HL-60 (cell line): ENCODE measurements at regions not wholly inside any gene's neighbourhood (a gene's known extent, or its start where the extent isn't known, plus 50 kb on each side); places are given as distances from the start of the nearest gene placed in this dataset.
A peak's percentile ranks its signal among the peaks of the same experiment; 100 is the strongest.

Experiments
- DNase-seq, 2 experiments: peaks; one replicate each; pipeline ENCODE4 v3.0.0-alpha.2; 2010 to 2020; ENCODE audit warnings: low read depth in 1 of 2, low spot score in 1 of 2
- H3K27ac ChIP-seq: fragments of 250-450 bp; sonication (Bioruptor Pico); replicated peaks from 2 replicates; pipeline ENCODE4 v1.5.1; 2020; ENCODE audit warnings: mild to moderate bottlenecking, moderate library complexity
- H3K27me3 ChIP-seq: fragments of 250-450 bp; sonication (Bioruptor Pico); 2 replicates; pipeline ENCODE4 v1.5.1; 2021; ENCODE audit warnings: mild to moderate bottlenecking, moderate library complexity; ENCODE audit not compliant: insufficient read depth, poor library complexity, severe bottlenecking
- H3K4me3 ChIP-seq: replicated peaks from 2 replicates; pipeline ENCODE4 v1.5.1; 2011; ENCODE audit warnings: mild to moderate bottlenecking, control low read depth, low read length; ENCODE audit not compliant: insufficient read depth
- GABPA ChIP-seq: IDR thresholded peaks from 2 replicates; pipeline ENCODE4 v1.6.1; 2012; ENCODE audit warnings: low read depth
- POLR2AphosphoS5 ChIP-seq: IDR thresholded peaks from 2 replicates; pipeline ENCODE4 v1.6.1; 2012; ENCODE audit warnings: low read depth
- SPI1 ChIP-seq: IDR thresholded peaks from 2 replicates; pipeline ENCODE4 v1.6.1; 2012; ENCODE audit warnings: low read depth, mild to moderate bottlenecking, borderline replicate concordance
- TF ChIP-seq, protein P1 (sequence below): IDR thresholded peaks from one replicate; pipeline ENCODE4 v1.5.1; 2011; ENCODE audit warnings: low read length, control low read depth, inconsistent platforms; ENCODE audit not compliant: insufficient read depth
- TF ChIP-seq, protein P2 (sequence below): IDR thresholded peaks from 2 replicates; pipeline ENCODE4 v1.6.1; 2012; ENCODE audit warnings: low read depth; ENCODE audit not compliant: insufficient replicate concordance

- TF ChIP-seq, protein P1, sequence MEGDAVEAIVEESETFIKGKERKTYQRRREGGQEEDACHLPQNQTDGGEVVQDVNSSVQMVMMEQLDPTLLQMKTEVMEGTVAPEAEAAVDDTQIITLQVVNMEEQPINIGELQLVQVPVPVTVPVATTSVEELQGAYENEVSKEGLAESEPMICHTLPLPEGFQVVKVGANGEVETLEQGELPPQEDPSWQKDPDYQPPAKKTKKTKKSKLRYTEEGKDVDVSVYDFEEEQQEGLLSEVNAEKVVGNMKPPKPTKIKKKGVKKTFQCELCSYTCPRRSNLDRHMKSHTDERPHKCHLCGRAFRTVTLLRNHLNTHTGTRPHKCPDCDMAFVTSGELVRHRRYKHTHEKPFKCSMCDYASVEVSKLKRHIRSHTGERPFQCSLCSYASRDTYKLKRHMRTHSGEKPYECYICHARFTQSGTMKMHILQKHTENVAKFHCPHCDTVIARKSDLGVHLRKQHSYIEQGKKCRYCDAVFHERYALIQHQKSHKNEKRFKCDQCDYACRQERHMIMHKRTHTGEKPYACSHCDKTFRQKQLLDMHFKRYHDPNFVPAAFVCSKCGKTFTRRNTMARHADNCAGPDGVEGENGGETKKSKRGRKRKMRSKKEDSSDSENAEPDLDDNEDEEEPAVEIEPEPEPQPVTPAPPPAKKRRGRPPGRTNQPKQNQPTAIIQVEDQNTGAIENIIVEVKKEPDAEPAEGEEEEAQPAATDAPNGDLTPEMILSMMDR: no peak
- TF ChIP-seq GABPA (no peak), SPI1 (peak; percentile 32; the same call in 1 of the 2 replicates)
- DNase-seq: no peak
- H3K27ac ChIP-seq: no peak overlapping the region
- H3K27me3 ChIP-seq: no peaks in the 10 kb centered on the region
- H3K4me3 ChIP-seq: no peak overlapping the region
Observed at GRCh38 chr4:33067221-33067620, 2347.1 kb downstream of the PCDH7 start.

DNA sequence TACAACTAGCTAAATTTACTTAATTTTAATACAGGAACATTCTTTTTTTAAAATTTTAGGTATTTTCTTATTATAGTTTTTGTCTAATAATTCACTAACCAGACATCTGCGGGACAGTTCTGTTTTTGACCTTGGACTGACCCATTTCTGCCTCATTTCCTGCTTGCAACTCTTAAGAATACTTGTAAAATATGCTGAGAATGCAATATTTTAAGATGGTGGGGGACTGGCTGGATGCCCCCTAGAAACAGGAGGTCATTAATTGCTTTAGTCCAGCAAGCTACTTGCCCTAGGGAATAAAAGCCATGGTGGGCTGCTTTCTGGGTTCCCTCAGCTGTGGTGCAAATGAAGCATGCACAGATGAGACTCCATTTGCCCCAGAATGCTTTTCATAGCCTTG lies 2348.4 kb downstream of the PCDH7 start:
- DNase-seq: no peak
- TF ChIP-seq SPI1 (no peak), GABPA (no peak), POLR2AphosphoS5 (no peak)
- TF ChIP-seq, protein P1: no peak
- TF ChIP-seq, protein P2, sequence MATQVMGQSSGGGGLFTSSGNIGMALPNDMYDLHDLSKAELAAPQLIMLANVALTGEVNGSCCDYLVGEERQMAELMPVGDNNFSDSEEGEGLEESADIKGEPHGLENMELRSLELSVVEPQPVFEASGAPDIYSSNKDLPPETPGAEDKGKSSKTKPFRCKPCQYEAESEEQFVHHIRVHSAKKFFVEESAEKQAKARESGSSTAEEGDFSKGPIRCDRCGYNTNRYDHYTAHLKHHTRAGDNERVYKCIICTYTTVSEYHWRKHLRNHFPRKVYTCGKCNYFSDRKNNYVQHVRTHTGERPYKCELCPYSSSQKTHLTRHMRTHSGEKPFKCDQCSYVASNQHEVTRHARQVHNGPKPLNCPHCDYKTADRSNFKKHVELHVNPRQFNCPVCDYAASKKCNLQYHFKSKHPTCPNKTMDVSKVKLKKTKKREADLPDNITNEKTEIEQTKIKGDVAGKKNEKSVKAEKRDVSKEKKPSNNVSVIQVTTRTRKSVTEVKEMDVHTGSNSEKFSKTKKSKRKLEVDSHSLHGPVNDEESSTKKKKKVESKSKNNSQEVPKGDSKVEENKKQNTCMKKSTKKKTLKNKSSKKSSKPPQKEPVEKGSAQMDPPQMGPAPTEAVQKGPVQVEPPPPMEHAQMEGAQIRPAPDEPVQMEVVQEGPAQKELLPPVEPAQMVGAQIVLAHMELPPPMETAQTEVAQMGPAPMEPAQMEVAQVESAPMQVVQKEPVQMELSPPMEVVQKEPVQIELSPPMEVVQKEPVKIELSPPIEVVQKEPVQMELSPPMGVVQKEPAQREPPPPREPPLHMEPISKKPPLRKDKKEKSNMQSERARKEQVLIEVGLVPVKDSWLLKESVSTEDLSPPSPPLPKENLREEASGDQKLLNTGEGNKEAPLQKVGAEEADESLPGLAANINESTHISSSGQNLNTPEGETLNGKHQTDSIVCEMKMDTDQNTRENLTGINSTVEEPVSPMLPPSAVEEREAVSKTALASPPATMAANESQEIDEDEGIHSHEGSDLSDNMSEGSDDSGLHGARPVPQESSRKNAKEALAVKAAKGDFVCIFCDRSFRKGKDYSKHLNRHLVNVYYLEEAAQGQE: no peak

GRCh38 chr4:33071535-33071934 lies 2351.4 kb downstream of the PCDH7 start:
- H3K4me3 ChIP-seq: no peak overlapping the region
- H3K27ac ChIP-seq: no peak overlapping the region
- TF ChIP-seq SPI1 (no peak), GABPA (no peak), POLR2AphosphoS5 (no peak)
- TF ChIP-seq, protein P2: no peak
- TF ChIP-seq, protein P1: no peak

More for the DNA sequence above, 2348.4 kb downstream of the PCDH7 start:
- H3K27me3 ChIP-seq: no peaks in the 10 kb centered on the region
- H3K4me3 ChIP-seq: no peak overlapping the region
- H3K27ac ChIP-seq: no peak overlapping the region

DNA sequence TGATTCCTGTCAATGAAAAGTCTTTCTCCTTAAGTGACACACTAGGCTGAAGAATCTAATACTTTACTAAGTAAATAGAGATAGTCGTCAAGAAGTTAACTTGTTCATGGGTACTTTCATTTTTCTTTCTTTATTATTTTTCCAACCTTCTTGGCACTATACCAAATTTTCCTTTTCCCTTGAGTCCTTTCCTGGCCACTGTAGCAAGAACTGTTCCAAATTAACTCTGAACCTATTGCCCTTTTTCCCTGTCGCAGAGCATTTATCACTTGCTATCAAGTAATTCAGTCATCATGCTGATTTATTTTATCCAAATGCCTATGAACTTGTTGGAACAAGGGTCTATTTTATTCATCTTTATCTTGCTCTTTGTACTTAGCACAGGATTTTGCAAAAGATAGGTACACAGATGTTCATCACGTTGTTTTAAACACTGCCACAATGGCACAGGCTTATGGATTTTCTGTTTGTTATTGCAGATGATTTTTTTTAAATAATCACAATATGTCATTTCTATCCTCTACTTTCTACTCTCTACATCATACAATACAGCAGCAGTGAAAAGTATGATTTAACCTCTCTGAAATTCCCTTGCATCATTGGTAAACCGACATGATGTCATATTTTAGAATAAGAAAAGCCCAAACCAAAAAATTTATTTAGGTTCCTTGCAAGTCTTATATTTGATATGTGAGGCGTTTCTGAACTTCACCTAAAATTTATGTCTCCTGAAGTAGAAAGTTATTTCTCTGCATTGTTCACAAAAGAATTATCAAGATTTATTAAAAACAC lies 2352.3 kb downstream of the PCDH7 start:
- no peak overlapping the region for H3K4me3 ChIP-seq
- DNase-seq: no peak
- TF ChIP-seq, protein P2: no peak
- H3K27ac ChIP-seq: no peak overlapping the region
- H3K27me3 ChIP-seq: no peaks in the 10 kb centered on the region

More at GRCh38 chr4:33071535-33071934, 2351.4 kb downstream of the PCDH7 start:
- no peaks in the 10 kb centered on the region for H3K27me3 ChIP-seq
- DNase-seq: no peak
